Lower lobe of right lung (tissue), 2 donors: ENCODE measurements at regions not wholly inside any gene's neighbourhood (a gene's known extent, or its start where the extent isn't known, plus 50 kb on each side); places are given as distances from the start of the nearest gene placed in this dataset.

Experiments used
- ATAC-seq, 2 donors: fragments of 200-7000 bp; cut with Tn5 transposase; one replicate each; pipeline ENCODE4 v1.9.1; 2020 to 2022; ENCODE audit warnings: mild to moderate bottlenecking in 2 of 2, moderate library complexity in 2 of 2
- DNase-seq: peaks from one replicate; pipeline ENCODE4 v3.0.0-alpha.2; 2020
- H3K27ac ChIP-seq: fragments of 200-600 bp; one replicate; pipeline ENCODE4 v1.8.0; 2022
- H3K27me3 ChIP-seq: fragments of 200-600 bp; one replicate; pipeline ENCODE4 v1.8.0; 2022; ENCODE audit warnings: low read depth
- H3K36me3 ChIP-seq: fragments of 200-600 bp; one replicate; pipeline ENCODE4 v1.8.0; 2022; ENCODE audit warnings: mild to moderate bottlenecking
- H3K4me1 ChIP-seq: fragments of 200-600 bp; one replicate; pipeline ENCODE4 v1.8.0; 2022
- H3K4me3 ChIP-seq: fragments of 200-600 bp; one replicate; pipeline ENCODE4 v1.8.0; 2022; ENCODE audit warnings: mild to moderate bottlenecking
- H3K9me3 ChIP-seq: fragments of 200-600 bp; one replicate; pipeline ENCODE4 v1.8.0; 2022
- CTCF ChIP-seq: fragments of 200-600 bp; IDR thresholded peaks from one replicate; pipeline ENCODE4 v1.8.0; 2022; ENCODE audit warnings: antibody characterized with exemption, mild to moderate bottlenecking
- intact Hi-C: fragments of 100-400 bp; cut with DNase I; formaldehyde crosslinking; loops from one replicate; pipeline ENCODE4 v1.11.0; 2022
- donor health status: DM: no; HTN: yes; CAD: no; lungs with severe emphysema.

- H3K27ac ChIP-seq, result no peak overlapping the region
- ATAC-seq (no peak), DNase-seq (no peak)
- H3K9me3 ChIP-seq, result no peaks in the 10 kb centered on the region
- no peak for TF ChIP-seq CTCF
- no peaks in the 10 kb centered on the region for H3K36me3 ChIP-seq
- H3K4me3 ChIP-seq, result no peak overlapping the region
- H3K27me3 ChIP-seq, result no peaks in the 10 kb centered on the region
- intact Hi-C loops, result no loop called here
- no peaks in the 10 kb centered on the region for H3K4me1 ChIP-seq
Observed at GRCh38 chrX:122572461-122572860, 611.6 kb upstream of the GRIA3 start.

- no peak overlapping the region for H3K27ac ChIP-seq
- TF ChIP-seq CTCF, result no peak
- no peaks in the 10 kb centered on the region for H3K4me1 ChIP-seq
- DNase-seq (no peak), ATAC-seq (no peak)
- no peak overlapping the region for H3K4me3 ChIP-seq
- no peaks in the 10 kb centered on the region for H3K9me3 ChIP-seq
- H3K36me3 ChIP-seq, result no peaks in the 10 kb centered on the region
- intact Hi-C loops, result no loop called here
- no peaks in the 10 kb centered on the region for H3K27me3 ChIP-seq
Observed at GRCh38 chrX:122579036-122579435, 605.0 kb upstream of the GRIA3 start.

- TF ChIP-seq CTCF, result no peak
- no peaks in the 10 kb centered on the region for H3K4me1 ChIP-seq
- DNase-seq (no peak), ATAC-seq (no peak)
- H3K27ac ChIP-seq, result no peak overlapping the region
- no peaks in the 10 kb centered on the region for H3K36me3 ChIP-seq
- H3K4me3 ChIP-seq, result no peak overlapping the region
- intact Hi-C loops, result no loop called here
- no peaks in the 10 kb centered on the region for H3K9me3 ChIP-seq
- H3K27me3 ChIP-seq, result no peaks in the 10 kb centered on the region
Observed at GRCh38 chrX:122579526-122579925, 604.6 kb upstream of the GRIA3 start.

GRCh38 chrX:122582280-122582974 lies 601.7 kb upstream of the GRIA3 start:
- Histone ChIP-seq H3K4me1 (no peaks in the 10 kb centered on the region), H3K27me3 (no peaks in the 10 kb centered on the region), H3K9me3 (no peaks in the 10 kb centered on the region), H3K27ac (no peak overlapping the region), H3K36me3 (no peaks in the 10 kb centered on the region), H3K4me3 (no peak overlapping the region)
- no peak for TF ChIP-seq CTCF
- intact Hi-C loops, result no loop called here
- DNase-seq (no peak), ATAC-seq (no peak)

- no peaks in the 10 kb centered on the region for H3K4me1 ChIP-seq
- intact Hi-C loops, result no loop called here
- ATAC-seq, result no peak
- no peaks in the 10 kb centered on the region for H3K27me3 ChIP-seq
- H3K4me3 ChIP-seq, result no peak overlapping the region
- no peaks in the 10 kb centered on the region for H3K36me3 ChIP-seq
- H3K27ac ChIP-seq, result no peak overlapping the region
- no peak for DNase-seq
- TF ChIP-seq CTCF, result no peak
- no peaks in the 10 kb centered on the region for H3K9me3 ChIP-seq
Observed at GRCh38 chrX:122582975-122583305, 601.1 kb upstream of the GRIA3 start.

- Histone ChIP-seq H3K9me3 (no peaks in the 10 kb centered on the region), H3K36me3 (no peaks in the 10 kb centered on the region), H3K4me3 (no peak overlapping the region), H3K27me3 (no peaks in the 10 kb centered on the region), H3K27ac (no peak overlapping the region), H3K4me1 (no peaks in the 10 kb centered on the region)
- intact Hi-C loops, result no loop called here
- TF ChIP-seq CTCF, result no peak
- DNase-seq (no peak), ATAC-seq (no peak)
Observed at GRCh38 chrX:122583551-122583950, 600.5 kb upstream of the GRIA3 start.
